ENCODE measurements at regions not wholly inside any gene's neighbourhood (a gene's known extent, or its start where the extent isn't known, plus 50 kb on each side); places are given as distances from the start of the nearest gene placed in this dataset.

DNA sequence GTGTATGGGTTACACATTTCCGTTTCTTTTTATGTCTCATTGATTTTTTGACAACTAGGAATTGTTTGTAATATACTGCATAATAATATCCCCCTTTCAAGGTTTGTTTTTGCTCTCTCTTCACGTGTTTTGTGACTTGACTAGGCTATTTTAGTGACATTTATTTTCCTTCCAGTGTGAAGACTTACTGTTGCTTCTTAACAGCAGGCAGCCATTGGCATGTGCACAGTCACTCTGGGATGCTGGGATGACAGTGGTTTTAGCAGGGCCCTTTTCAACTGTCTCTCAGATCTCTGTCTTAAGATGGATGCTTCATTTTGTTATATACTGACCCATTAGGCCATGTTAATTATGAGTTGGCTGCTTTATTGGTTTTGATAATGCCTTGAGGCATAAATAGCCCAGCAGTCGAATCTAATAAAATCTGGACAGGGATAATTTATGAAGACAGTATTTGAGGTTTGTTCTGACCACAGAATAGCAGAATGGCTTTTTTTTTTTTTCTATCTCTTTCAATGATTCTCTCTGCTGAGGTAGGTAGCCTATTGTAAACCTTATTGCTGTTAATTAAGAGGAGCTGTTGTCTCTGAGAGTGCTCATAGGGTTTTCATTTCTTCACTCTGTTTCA is 536.0 kb downstream of the GABRG2 start:
- TF ChIP-seq, protein P1, sequence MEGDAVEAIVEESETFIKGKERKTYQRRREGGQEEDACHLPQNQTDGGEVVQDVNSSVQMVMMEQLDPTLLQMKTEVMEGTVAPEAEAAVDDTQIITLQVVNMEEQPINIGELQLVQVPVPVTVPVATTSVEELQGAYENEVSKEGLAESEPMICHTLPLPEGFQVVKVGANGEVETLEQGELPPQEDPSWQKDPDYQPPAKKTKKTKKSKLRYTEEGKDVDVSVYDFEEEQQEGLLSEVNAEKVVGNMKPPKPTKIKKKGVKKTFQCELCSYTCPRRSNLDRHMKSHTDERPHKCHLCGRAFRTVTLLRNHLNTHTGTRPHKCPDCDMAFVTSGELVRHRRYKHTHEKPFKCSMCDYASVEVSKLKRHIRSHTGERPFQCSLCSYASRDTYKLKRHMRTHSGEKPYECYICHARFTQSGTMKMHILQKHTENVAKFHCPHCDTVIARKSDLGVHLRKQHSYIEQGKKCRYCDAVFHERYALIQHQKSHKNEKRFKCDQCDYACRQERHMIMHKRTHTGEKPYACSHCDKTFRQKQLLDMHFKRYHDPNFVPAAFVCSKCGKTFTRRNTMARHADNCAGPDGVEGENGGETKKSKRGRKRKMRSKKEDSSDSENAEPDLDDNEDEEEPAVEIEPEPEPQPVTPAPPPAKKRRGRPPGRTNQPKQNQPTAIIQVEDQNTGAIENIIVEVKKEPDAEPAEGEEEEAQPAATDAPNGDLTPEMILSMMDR (IDR thresholded peaks at IDR 0.05), result no peak
- TF ChIP-seq PHF8 (IDR thresholded peaks at IDR 0.05; ENCODE audit: borderline replicate concordance, low read depth), result no peak
- TF ChIP-seq RFX5 (IDR thresholded peaks at IDR 0.05), result no peak
- no peak for TF ChIP-seq MAX (IDR thresholded peaks at IDR 0.05)
- TF ChIP-seq NR3C1 (IDR thresholded peaks at IDR 0.05), result no peak
- TF ChIP-seq, protein P2, sequence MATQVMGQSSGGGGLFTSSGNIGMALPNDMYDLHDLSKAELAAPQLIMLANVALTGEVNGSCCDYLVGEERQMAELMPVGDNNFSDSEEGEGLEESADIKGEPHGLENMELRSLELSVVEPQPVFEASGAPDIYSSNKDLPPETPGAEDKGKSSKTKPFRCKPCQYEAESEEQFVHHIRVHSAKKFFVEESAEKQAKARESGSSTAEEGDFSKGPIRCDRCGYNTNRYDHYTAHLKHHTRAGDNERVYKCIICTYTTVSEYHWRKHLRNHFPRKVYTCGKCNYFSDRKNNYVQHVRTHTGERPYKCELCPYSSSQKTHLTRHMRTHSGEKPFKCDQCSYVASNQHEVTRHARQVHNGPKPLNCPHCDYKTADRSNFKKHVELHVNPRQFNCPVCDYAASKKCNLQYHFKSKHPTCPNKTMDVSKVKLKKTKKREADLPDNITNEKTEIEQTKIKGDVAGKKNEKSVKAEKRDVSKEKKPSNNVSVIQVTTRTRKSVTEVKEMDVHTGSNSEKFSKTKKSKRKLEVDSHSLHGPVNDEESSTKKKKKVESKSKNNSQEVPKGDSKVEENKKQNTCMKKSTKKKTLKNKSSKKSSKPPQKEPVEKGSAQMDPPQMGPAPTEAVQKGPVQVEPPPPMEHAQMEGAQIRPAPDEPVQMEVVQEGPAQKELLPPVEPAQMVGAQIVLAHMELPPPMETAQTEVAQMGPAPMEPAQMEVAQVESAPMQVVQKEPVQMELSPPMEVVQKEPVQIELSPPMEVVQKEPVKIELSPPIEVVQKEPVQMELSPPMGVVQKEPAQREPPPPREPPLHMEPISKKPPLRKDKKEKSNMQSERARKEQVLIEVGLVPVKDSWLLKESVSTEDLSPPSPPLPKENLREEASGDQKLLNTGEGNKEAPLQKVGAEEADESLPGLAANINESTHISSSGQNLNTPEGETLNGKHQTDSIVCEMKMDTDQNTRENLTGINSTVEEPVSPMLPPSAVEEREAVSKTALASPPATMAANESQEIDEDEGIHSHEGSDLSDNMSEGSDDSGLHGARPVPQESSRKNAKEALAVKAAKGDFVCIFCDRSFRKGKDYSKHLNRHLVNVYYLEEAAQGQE (IDR thresholded peaks at IDR 0.05), result no peak
- TF ChIP-seq POLR2A (IDR thresholded peaks at IDR 0.05; ENCODE audit: low read length), result no peak
- no peak for TF ChIP-seq RCOR1 (IDR thresholded peaks at IDR 0.05; ENCODE audit: low read depth, low read length)
- TF ChIP-seq ATOH8 (CRISPR knock-in tag; IDR thresholded peaks at IDR 0.05; ENCODE audit: low read depth), result no peak
- no peak for TF ChIP-seq EP300 (IDR thresholded peaks at IDR 0.05)
